HEK293T (cell line): ENCODE measurements at regions not wholly inside any gene's neighbourhood (a gene's known extent, or its start where the extent isn't known, plus 50 kb on each side); places are given as distances from the start of the nearest gene placed in this dataset.
"Not testable (repeated sequence)": the region's sequence is repeated elsewhere in the genome, so short reads cannot be mapped to it uniquely, and the experiment has no call there.

ENCODE experiments used
- CTCF ChIA-PET: fragments of 350-600 bp; formaldehyde crosslinking; extraction: SDS; loops from one replicate; lab custom pipeline; 2021; ENCODE audit warnings: antibody characterized with exemption, inconsistent platforms; lab: Yijun Ruan, JAX
- POLR2A ChIA-PET: fragments of 350-600 bp; formaldehyde crosslinking; extraction: SDS; loops from one replicate; lab custom pipeline; 2020; ENCODE audit warnings: antibody characterized with exemption, inconsistent platforms; lab: Yijun Ruan, JAX
- DNase-seq: peaks from one replicate; pipeline ENCODE4 v3.0.0; 2012; ENCODE audit warnings: mixed read lengths; ENCODE audit errors: extremely low spot score
- ARNT ChIP-seq: fragments of 450-650 bp; IDR thresholded peaks from 2 replicates; pipeline ENCODE4 v1.6.1; 2017; ENCODE audit warnings: mild to moderate bottlenecking
- BHLHE40 ChIP-seq: fragments of 450-650 bp; IDR thresholded peaks from 2 replicates; pipeline ENCODE4 v1.6.1; 2016; ENCODE audit warnings: mild to moderate bottlenecking, moderate library complexity, borderline replicate concordance
- CTBP1 ChIP-seq: fragments of 450-650 bp; IDR thresholded peaks from 2 replicates; pipeline ENCODE4 v1.6.1; 2016; ENCODE audit warnings: borderline replicate concordance
- ELF4 ChIP-seq: fragments of 450-650 bp; IDR thresholded peaks from 2 replicates; pipeline ENCODE4 v1.6.1; 2017; ENCODE audit warnings: antibody characterized with exemption
- FOXA1 ChIP-seq: fragments of 450-650 bp; IDR thresholded peaks from 2 replicates; pipeline ENCODE4 v1.6.1; 2016; ENCODE audit warnings: mild to moderate bottlenecking
- FOXK2 ChIP-seq: fragments of 450-650 bp; IDR thresholded peaks from 2 replicates; pipeline ENCODE4 v1.6.1; 2016; ENCODE audit warnings: mild to moderate bottlenecking
- FOXM1 ChIP-seq: fragments of 450-650 bp; IDR thresholded peaks from 2 replicates; pipeline ENCODE4 v1.6.1; 2017; ENCODE audit warnings: mild to moderate bottlenecking, borderline replicate concordance
- HDGF ChIP-seq: fragments of 450-650 bp; IDR thresholded peaks from 2 replicates; pipeline ENCODE4 v1.6.1; 2017; ENCODE audit warnings: antibody characterized with exemption, borderline replicate concordance
- L3MBTL2 ChIP-seq: fragments of 450-650 bp; conservative IDR thresholded peaks from 2 replicates; pipeline ENCODE4 v1.6.1; 2016; ENCODE audit warnings: mild to moderate bottlenecking
- LEF1 ChIP-seq: fragments of 450-650 bp; IDR thresholded peaks from 2 replicates; pipeline ENCODE4 v1.6.1; 2017; ENCODE audit warnings: mild to moderate bottlenecking, borderline replicate concordance
- NFRKB ChIP-seq: fragments of 450-650 bp; IDR thresholded peaks from 2 replicates; pipeline ENCODE4 v1.6.1; 2016; ENCODE audit warnings: mild to moderate bottlenecking, moderate library complexity
- SP1 ChIP-seq: fragments of 450-650 bp; IDR thresholded peaks from 2 replicates; pipeline ENCODE4 v1.6.1; 2017
- SUZ12 ChIP-seq: fragments of 450-650 bp; IDR thresholded peaks from 2 replicates; pipeline ENCODE4 v1.6.1; 2016; ENCODE audit warnings: mild to moderate bottlenecking
- ZNF384 ChIP-seq: fragments of 450-650 bp; IDR thresholded peaks from 2 replicates; pipeline ENCODE4 v1.6.1; 2016
- TF ChIP-seq, protein P1 (sequence below): fragments of 450-650 bp; IDR thresholded peaks from 2 replicates; pipeline ENCODE4 v1.6.1; 2016

DNA sequence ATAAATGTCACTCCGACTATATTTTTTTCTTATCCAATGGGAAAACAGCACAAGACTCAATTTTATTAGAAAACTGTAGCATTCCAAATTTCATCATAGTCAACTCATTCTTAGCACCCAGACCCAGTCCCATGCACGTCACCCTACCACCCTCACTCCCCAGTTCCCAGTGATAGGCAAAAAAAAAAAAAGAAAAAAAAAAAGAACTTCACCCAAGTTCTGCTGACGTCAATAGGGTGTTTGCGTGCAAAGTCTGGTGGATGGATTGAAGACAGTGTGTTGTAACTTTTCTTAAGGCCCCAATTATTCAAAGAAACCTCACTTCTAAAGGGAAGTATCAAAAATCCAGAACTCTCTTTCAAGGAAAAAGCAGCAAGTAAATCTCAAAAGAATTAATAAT is 213.9 kb upstream of the PRDM1 start:
- CTCF ChIA-PET = no interaction called here

DNA sequence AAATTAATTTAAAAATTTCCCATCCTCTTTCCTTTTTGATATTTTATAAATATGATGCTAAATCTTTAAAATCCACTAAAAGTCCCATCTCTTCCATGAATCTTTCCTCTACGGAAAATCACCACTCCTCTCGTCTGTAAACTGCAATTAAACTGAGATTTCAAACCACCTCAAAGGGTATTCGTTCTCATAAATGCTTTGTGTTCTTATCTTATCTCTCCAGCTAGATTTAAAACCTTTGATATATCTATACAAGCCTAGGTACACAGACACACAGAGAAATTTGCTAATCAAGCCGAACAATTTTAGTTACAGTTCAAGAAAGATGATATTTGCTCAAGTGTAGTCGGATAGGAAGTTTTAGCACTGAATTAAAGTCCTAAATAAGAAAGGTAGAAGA is 214.6 kb upstream of the PRDM1 start:
- CTCF ChIA-PET = interaction anchor here (0.7 kb wide), 1 partner anchor 319 kb away, joined by 3 read pairs; no protein-coding TSS in a partner anchor
- POLR2A ChIA-PET = no interaction called here

More for the DNA sequence above, 213.9 kb upstream of the PRDM1 start:
- TF ChIP-seq, protein P1, sequence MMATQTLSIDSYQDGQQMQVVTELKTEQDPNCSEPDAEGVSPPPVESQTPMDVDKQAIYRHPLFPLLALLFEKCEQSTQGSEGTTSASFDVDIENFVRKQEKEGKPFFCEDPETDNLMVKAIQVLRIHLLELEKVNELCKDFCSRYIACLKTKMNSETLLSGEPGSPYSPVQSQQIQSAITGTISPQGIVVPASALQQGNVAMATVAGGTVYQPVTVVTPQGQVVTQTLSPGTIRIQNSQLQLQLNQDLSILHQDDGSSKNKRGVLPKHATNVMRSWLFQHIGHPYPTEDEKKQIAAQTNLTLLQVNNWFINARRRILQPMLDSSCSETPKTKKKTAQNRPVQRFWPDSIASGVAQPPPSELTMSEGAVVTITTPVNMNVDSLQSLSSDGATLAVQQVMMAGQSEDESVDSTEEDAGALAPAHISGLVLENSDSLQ = no peak
- TF ChIP-seq BHLHE40 = no peak
- TF ChIP-seq ZNF384 = no peak
- TF ChIP-seq L3MBTL2 = no peak
- POLR2A ChIA-PET = no interaction called here
- no peak for DNase-seq

DNA sequence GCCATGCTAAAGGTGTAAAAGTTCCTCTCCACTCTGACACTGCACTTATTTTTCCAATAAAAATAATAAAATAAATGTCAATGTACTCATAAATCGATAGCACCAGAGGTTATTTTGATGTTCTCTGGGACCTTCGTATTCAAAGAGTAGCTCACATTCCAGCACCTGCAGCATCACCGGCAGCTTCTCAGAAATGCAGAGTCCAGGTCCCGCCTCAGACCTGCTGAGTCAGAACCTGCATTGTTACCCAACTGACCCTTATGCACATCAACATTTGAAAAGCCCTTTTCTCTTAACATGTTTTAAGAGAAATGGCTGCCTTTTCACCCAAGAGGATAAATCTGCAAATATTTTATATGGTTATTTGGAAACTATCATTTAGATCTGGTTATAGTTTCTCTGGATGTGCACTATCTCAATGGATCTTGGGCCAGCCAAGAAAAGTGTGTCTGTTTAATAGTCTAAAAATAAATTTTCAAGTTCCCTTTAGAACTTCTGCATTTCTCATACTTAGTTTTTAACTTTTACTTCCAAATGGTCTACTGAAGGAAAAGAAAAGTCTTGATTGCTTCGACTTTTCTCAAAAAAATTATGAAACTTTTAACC is 216.2 kb upstream of the PRDM1 start:
- TF ChIP-seq FOXA1 (no peak), L3MBTL2 (no peak), FOXK2 (no peak), FOXM1 (no peak)
- POLR2A ChIA-PET = no interaction called here
- no peak for DNase-seq
- CTCF ChIA-PET = no interaction called here

More for the DNA sequence above, 214.6 kb upstream of the PRDM1 start:
- no peak for TF ChIP-seq ZNF384
- TF ChIP-seq ARNT = no peak
- TF ChIP-seq SP1 = no peak
- no peak for TF ChIP-seq LEF1
- no peak for DNase-seq

DNA sequence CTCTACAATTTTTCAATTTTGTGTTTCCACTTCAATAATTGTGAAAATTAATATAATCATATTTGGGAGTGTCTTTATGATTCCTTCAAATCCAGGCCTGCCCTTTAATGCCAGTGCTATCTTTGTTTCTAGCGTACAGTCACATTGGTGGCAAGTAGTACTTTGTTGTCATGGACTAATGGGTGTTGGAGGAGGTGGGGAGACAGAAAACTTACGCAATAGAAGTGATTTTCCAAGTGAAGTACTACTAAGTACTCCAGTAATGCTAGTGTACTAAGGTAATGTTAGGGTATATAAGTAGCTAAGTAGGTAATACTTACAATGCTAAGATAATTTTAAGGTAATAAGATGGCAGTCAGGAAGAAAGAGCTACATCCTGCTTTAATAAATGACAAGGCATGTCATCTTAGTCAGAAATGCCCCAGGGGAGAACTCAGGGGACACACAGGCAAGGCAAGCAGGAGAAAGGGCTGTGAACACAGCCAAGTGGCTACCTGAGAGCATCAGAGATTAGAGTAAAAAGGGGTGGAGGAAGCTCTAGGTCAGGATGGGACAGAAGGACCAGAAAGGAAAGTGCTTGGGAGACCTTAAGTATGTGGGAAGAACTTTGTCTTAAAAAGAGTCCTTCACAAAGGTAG is 217.2 kb upstream of the PRDM1 start:
- CTCF ChIA-PET = no interaction called here
- TF ChIP-seq FOXM1 = no peak
- no peak for TF ChIP-seq LEF1
- TF ChIP-seq SP1 = no peak
- TF ChIP-seq CTBP1 = no peak
- TF ChIP-seq ELF4 = no peak
- TF ChIP-seq NFRKB = no peak
- no peak for TF ChIP-seq L3MBTL2
- no peak for TF ChIP-seq ARNT
- no peak for DNase-seq
- POLR2A ChIA-PET = no interaction called here

DNA sequence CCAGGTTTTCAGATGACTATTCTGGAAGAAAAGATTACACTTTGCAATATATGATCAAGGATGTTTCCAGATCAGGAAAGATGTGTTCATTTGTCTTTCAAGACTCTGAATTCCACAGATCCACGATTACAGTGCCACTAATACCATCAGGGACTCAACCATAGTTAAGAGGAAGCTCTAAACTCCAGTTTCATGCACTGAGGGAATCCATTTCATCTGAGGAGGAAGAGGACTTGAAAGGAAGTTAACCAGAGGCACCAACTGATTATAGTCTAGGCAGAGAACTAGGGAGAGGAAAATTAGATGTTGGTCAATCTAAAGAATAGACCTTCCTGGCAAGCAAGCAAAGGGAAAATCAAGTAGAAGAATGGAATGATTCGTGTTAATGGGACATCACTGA is 218.3 kb upstream of the PRDM1 start:
- ChIA-PET POLR2A (no interaction called here), CTCF (no interaction called here)
- no peak for DNase-seq
- no peak for TF ChIP-seq ARNT
- TF ChIP-seq HDGF = no peak
- no peak for TF ChIP-seq BHLHE40
- no peak for TF ChIP-seq FOXM1
- TF ChIP-seq, protein P1 = no peak
- TF ChIP-seq FOXA1 = no peak
- TF ChIP-seq NFRKB = no peak
- no peak for TF ChIP-seq FOXK2
- TF ChIP-seq LEF1 = no peak

DNA sequence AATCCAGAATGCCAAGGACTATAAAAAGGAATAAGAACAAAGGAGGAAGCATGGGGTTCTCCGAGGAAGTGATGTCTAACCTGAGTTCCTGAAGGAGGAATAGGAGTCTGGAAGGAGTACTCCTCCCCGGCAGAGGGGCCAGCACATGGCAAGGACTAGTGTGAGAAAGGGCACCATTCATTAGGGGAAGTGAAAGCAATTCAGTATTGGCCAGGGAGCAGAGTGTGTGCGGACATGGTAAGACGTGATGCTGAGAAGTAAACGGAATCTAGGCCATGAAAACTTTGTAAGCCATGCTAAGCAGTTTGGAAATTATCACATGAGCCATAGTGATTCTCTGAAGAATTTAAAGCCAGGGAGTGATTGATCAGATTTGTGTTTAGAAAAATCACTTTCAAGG is 218.9 kb upstream of the PRDM1 start:
- DNase-seq = no peak
- ChIA-PET POLR2A (no interaction called here), CTCF (interaction anchor here (0.5 kb wide), 1 partner anchor 146 kb away, joined by 3 read pairs; no protein-coding TSS in a partner anchor)
- TF ChIP-seq FOXA1 = no peak

DNA sequence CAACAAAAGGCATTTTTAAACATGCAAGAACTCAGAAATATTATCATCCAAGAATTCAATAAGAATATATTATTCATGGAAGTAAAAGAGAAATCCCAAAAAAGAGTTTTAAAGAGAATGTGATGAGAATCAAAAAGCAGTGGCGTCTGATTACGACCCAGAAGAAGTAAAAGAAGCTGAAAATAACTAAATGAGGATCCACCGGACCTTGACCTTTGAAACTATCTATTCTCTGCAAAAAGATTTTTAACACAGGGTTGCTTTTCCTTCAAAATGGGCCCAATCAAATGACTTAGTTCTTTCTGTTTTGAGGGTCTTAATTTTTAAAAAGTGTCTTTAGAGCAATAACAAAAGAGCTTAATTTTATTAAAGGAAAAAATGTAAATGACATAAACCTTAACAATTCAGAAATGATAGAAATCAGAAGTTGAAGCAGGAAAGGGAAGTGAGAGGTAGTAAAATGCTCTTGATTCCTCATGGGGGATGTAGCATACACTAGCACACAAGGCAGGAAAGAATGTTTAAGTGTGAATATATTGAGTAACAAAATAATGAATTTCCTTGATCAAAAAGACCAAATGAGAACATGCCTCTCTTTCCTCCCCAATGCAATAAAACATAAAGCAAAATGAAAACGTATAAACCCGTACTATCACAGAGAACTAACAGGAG is 223.1 kb upstream of the PRDM1 start:
- no peak for DNase-seq
- ChIA-PET CTCF (no interaction called here), POLR2A (no interaction called here)
- no peak for TF ChIP-seq LEF1
- no peak for TF ChIP-seq SUZ12

DNA sequence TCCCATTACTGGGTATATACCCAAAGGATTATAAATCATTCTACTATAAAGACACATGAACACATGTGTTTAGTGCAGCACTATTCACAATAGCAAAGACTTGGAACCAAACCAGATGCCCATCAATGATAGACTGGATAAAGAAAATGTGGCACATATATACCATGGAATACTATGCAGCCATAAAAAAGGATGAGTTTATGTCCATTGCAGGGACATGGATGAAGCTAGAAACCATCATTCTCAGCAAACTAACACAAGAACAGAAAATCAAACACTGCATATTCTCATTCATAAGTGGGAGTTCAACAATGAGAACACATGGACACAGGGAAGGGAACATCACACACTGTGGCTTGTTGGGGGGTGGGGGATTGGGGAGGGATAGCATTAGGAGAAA is 225.2 kb upstream of the PRDM1 start:
- CTCF ChIA-PET, POLR2A ChIA-PET, DNase-seq: not testable (repeated sequence)
